D341Med (cell line): ENCODE measurements at regions not wholly inside any gene's neighbourhood (a gene's known extent, or its start where the extent isn't known, plus 50 kb on each side); places are given as distances from the start of the nearest gene placed in this dataset.

ENCODE experiments used
- DNase-seq: peaks from one replicate; pipeline ENCODE4 v3.0.0; 2012; ENCODE audit warnings: low spot score

- no peak for DNase-seq
Observed at GRCh38 chr2:225137971-225138370, 95.7 kb upstream of the DOCK10 start.

- DNase-seq, result no peak
Observed at GRCh38 chr2:225136552-225136951, 94.3 kb upstream of the DOCK10 start.

- DNase-seq, result no peak
Observed at GRCh38 chr2:225131898-225132297, 89.6 kb upstream of the DOCK10 start.

GRCh38 chr2:225130093-225130492, 87.8 kb upstream of the DOCK10 start:
- DNase-seq, result no peak

GRCh38 chr2:225124311-225125017, 82.2 kb upstream of the DOCK10 start:
- DNase-seq, result no peak

GRCh38 chr2:225122583-225123486, 80.6 kb upstream of the DOCK10 start:
- no peak for DNase-seq

GRCh38 chr2:225122007-225122406, 79.7 kb upstream of the DOCK10 start:
- no peak for DNase-seq

- DNase-seq, result no peak
Observed at GRCh38 chr2:225120186-225120585, 77.9 kb upstream of the DOCK10 start.

- no peak for DNase-seq
Observed at GRCh38 chr2:225117051-225117716, 74.9 kb upstream of the DOCK10 start.

GRCh38 chr2:225114786-225115323, 72.6 kb upstream of the DOCK10 start:
- DNase-seq, result no peak

GRCh38 chr2:225113371-225114015, 71.2 kb upstream of the DOCK10 start:
- DNase-seq, result no peak

- no peak for DNase-seq
Observed at GRCh38 chr2:225112362-225113126, 70.3 kb upstream of the DOCK10 start.

- DNase-seq, result no peak
Observed at GRCh38 chr2:225108805-225109204, 66.5 kb upstream of the DOCK10 start.

- DNase-seq, result no peak
Observed at GRCh38 chr2:225104971-225105370, 62.7 kb upstream of the DOCK10 start.

- no peak for DNase-seq
Observed at GRCh38 chr2:225104321-225104720, 62.1 kb upstream of the DOCK10 start.

- DNase-seq, result no peak
Observed at GRCh38 chr2:225103737-225104141, 61.5 kb upstream of the DOCK10 start.

GRCh38 chr2:225100856-225101294, 58.6 kb upstream of the DOCK10 start:
- no peak for DNase-seq

- no peak for DNase-seq
Observed at GRCh38 chr2:225100269-225100668, 58.0 kb upstream of the DOCK10 start.

- DNase-seq, result no peak
Observed at GRCh38 chr2:225097035-225097434, 54.8 kb upstream of the DOCK10 start.
